ENCODE measurements at regions not wholly inside any gene's neighbourhood (a gene's known extent, or its start where the extent isn't known, plus 50 kb on each side); places are given as distances from the start of the nearest gene placed in this dataset.

DNA sequence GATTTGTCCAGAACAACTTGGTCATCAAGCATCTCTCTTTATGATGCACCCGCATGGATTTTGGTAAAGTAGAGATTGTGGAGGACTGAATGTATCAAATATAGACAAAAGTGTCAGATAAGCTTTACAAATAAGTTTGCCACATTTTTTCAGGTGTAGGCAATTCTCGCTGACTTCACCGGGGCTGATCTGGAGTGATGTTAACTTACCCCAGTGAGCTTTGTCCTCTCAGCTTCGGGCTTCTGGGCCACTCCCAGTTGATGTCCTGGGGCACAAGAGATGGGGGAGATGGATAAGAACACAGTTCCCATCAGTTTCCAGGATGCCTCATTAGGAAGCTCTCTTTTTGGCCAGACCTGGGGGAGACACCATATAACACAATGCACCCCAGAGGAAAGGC lies 117.7 kb downstream of the ETS2 start:
- TF ChIP-seq ZNF24 (IDR thresholded peaks at IDR 0.05) (no peak), FOXM1 (IDR thresholded peaks at IDR 0.05; ENCODE audit: low read depth, low read length) (no peak), BCL11A (IDR thresholded peaks at IDR 0.05; ENCODE audit: low read depth, low read length) (no peak)
- TF ChIP-seq, protein P1, sequence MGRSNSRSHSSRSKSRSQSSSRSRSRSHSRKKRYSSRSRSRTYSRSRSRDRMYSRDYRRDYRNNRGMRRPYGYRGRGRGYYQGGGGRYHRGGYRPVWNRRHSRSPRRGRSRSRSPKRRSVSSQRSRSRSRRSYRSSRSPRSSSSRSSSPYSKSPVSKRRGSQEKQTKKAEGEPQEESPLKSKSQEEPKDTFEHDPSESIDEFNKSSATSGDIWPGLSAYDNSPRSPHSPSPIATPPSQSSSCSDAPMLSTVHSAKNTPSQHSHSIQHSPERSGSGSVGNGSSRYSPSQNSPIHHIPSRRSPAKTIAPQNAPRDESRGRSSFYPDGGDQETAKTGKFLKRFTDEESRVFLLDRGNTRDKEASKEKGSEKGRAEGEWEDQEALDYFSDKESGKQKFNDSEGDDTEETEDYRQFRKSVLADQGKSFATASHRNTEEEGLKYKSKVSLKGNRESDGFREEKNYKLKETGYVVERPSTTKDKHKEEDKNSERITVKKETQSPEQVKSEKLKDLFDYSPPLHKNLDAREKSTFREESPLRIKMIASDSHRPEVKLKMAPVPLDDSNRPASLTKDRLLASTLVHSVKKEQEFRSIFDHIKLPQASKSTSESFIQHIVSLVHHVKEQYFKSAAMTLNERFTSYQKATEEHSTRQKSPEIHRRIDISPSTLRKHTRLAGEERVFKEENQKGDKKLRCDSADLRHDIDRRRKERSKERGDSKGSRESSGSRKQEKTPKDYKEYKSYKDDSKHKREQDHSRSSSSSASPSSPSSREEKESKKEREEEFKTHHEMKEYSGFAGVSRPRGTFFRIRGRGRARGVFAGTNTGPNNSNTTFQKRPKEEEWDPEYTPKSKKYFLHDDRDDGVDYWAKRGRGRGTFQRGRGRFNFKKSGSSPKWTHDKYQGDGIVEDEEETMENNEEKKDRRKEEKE (IDR thresholded peaks at IDR 0.05): no peak

All from GM12878 (cell line).